HuH-7.5 (cell line): ENCODE measurements at regions not wholly inside any gene's neighbourhood (a gene's known extent, or its start where the extent isn't known, plus 50 kb on each side); places are given as distances from the start of the nearest gene placed in this dataset.
"Not testable (repeated sequence)": the region's sequence is repeated elsewhere in the genome, so short reads cannot be mapped to it uniquely, and the experiment has no call there.

Experiments
- DNase-seq: peaks from one replicate; pipeline ENCODE4 v3.0.0; 2011; ENCODE audit warnings: low spot score

DNA sequence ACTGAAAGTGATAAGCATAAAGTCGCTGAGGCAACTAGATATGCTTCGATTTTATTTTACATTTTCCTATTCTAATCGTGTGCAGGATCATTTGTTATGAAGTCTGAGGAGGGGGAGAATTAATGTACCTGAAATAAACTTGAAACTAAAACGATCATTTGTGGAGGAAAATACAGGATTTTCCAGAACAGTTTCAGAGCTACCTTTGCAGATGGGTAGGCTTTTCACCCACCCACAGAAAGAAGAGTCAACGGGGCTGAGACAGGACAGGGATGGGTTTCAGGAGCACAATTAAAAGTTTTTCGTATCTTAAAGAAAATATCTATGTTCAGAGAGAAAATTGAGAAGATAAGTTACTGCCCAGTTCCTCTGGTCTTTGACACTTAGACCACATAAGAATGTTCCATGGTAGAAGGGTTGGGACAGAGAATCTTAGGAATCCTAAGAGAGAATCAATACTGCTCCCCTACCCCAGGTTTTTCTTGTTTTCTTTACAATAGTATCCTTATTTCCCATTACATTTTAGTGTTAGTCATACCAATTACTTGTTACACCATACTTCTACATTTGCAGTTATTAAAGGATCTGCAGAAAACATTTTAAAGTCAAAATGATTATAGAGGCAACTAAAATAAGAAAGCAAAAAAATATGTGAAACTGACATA, 211.4 kb downstream of the DEPDC1B start:
- no peak for DNase-seq

DNA sequence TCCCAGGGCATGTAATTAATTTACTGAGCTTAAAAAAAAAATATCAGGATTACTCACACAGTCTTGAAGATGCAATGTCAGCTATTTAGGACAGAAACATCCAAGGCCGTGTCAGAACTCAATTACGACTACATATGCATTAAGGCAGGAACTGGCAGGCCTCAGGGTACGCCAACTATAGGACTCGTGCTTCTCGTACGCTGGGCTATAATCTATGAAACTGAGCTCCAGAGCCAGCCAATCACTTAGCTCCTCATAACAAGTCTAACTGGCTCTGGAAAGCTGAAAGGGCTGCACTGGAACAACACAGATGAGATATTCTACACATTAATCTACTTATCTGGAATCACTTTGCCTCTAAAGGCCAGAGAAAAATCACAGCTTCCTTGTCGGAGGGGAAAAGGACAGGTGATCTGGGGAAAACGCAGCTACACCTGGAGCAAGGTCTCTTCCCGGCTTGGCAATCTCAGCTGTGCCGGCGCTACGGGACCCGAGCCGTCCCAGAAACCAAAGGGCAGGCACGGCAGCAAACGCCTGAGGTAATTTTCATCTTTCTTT, 212.0 kb downstream of the DEPDC1B start:
- DNase-seq = no peak

DNA sequence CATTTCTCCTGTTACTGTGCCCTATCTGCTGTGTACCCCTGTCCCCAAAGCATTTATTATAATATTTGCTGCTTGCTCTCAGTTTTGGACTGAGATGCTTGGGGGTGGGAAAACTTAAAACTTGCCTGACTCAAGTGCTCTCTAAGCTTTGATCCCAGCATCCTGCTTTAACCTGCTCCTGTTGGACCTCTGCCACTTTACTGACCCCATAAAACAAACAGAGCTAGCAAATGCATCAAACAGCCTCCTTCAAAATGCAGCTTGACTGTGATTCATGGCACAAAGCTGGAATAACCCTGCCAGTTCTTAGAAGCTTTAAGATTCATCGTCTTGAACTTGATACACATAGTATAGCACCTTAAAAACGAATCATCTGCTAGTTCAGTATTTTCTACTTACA, 212.5 kb downstream of the DEPDC1B start:
- no peak for DNase-seq

DNA sequence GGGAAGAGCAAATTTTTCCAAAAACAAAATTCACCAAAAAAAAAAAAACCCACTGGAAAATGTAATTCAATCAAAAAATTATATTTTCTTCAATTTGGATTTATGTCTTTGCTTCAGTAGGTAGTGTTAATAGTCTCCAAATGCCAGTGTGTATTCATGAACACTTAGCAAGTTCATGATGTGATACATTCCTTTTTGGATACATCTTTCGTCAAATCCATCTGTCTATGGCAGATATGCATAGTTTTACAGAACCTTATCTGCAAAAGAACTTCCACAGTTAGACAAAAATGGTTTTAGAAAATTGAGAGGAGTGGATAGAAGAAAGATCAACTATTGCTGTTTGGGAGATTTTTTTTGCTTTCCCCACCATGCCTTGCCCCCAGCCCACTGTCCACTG, 214.6 kb downstream of the DEPDC1B start:
- DNase-seq = no peak

DNA sequence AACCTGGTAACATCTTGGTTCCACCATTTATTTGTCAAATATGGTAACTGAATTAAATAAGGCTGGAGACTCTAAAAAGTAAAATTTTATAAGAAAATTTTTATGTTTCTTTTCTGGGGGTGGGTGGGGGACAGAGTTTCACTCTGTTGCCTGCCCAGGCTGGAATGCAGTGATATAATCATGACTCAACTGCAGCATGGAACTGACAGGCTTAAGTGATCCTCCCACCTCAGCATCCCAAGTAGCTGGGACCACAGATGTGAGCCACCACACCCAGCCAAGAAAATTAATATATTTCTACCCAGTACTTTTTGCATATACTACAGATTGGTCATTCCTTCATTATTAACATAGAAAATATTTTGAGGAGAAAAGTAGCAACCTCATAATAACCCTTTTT, 216.9 kb downstream of the DEPDC1B start:
- DNase-seq = no peak

DNA sequence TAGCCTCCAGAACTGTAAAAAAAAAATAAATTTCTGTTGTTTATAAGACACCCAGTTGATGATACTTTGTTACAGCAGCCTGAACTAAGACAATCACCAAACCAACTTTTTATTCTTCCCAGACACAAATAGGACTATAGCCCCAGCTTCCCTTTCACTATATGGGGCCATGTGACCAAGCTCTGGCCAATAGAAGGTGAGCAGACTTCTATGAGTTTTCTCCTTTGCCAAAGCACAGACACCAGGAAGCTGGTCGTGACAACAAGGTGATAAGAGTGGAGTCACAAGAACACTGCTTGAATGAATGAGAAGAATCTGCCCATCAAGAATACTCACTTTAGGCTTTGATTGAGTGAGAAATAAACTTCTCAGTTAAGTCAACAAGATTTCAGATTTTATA, 217.7 kb downstream of the DEPDC1B start:
- DNase-seq = no peak

DNA sequence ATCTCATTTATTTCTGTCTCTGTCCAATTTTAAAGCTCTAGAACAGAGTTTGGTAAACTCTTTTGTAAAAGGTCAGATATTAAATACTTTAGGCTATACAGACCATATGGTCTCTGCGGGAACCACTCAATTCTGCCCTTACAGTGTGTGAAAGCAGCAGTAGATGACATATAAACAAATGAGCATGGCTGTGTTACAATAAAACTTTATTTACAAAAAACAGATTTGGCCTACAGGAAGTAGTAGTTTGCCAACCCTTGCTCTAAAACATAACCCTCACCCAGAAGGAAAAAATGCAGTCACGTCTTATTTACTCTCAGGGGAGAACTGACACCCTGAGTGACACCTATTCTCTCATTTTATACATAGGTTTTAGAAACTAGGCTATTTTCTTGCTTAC, 220.4 kb downstream of the DEPDC1B start:
- DNase-seq = no peak

DNA sequence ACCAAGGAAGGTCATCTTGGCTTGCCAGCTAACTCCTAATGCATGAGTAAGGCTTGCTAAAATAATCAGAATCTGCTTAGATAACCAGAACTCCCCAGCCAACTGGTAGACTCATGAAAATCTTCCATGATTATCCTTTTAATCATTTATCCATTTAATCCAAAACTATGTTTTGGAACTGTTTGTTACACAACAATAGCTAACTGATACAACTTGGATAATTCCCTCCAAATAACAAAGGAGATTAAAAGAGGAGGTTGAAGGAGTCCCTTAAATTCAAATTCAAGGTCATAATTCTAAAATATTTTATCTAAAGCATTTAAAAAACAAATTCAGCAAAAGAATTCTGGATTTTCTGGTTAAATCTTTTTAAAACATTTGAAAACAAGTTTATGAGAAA, 222.1 kb downstream of the DEPDC1B start:
- no peak for DNase-seq

DNA sequence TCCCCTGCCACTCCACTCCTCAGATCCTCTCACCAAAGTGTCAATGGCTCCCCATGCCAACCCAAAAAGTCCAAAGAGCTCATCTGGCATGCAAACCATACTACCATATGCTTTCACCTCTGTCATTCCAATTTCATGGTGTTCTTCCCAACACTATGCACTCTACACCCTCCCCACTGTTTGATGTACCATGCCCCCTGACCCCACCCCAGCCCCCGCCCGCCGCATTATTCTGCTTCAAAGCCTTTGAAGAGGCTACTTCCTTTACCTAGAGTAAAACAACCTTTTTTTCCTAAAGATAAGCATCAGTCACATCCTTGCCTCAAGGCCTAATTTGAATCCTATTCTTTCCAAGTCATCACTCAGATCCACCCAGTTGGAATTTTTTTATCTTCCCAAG, 226.3 kb downstream of the DEPDC1B start:
- no peak for DNase-seq

DNA sequence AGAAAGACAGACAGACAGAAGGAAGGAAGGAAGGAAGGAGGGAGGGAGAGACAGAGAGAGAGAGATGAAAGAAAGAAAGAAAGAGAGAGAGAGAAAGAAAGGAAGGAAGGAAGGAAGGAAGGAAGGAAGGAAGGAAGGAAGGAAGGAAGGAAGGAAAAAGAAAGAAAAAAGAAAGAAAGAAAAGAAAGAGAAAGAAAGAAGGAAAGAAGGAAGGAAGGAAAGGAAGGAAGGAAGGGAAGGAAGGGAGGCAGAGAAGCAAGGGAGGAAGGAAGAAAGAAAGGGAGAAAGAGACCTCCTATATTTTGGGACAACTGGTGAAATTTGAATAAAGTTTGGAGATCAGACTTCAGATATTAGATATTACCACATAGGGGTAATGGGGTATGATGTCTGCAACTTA, 226.9 kb downstream of the DEPDC1B start:
- DNase-seq = not testable (repeated sequence)

DNA sequence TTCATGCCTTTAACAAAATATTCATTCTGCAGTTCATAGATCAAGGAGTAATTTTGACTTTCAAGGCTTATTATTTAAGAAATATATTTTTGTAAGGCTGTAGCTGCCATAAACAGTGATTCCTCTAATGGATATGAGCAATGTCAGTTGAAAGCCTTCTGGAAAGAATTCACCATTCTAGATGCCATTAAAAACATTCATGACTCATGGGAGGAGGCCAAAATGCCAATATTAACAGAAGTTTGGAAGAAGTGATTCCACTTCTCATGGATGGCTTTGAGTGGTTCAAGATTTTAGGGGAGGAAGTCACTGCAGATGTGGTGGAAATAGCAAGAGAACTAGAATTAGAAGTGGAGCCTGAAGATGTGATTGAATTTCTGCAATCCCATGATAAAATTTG, 229.1 kb downstream of the DEPDC1B start:
- no peak for DNase-seq

DNA sequence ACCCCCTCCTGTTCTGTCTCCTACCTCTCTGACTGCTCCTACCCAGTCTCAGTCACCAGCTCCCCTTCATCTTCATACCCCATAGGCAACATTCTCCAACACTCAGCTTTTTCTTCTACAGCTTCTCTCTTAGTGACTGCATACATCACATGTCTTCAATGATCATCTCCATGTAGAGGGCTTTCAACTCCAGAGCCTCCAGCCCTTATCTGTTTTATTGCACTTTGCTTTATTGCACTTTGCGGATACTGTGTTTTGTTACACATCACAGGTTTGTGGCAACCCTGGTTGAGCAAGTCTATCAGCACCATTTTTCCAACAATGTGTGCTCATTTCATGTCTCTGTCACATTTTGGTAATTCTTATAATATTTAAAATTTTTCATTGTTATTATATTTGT, 230.7 kb downstream of the DEPDC1B start:
- no peak for DNase-seq

DNA sequence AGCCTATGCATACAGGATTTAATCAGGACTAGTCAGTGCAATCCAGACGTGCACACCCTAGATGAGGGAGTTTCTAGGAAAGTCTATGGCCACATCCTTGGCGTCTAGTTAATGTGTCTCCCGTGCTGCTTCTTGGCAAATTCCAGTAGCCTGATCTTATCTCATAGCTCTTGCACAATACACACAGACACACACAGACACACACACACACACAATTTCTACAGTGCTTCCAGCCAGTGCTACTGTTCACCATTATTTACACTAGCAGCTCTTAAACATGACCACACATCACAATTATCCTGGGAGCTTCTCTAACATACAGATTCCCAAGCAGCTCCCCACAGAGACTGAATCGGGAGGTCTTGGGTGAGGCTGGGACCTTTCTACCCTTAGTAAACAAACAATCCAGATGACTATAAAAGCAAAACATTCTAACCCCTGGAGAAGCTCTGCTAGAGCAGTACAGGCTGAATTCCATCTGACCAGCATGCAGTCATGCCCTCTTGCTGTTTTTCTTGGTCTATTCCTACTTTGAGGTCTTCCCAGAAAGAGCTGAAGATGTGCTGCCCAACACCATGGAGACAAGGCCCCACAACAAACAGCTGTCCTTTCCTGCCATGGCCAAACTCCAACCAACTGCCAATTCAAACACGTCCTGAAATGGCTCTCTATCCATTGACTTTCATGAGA, 236.6 kb downstream of the DEPDC1B start:
- peak; percentile 13 for DNase-seq

DNA sequence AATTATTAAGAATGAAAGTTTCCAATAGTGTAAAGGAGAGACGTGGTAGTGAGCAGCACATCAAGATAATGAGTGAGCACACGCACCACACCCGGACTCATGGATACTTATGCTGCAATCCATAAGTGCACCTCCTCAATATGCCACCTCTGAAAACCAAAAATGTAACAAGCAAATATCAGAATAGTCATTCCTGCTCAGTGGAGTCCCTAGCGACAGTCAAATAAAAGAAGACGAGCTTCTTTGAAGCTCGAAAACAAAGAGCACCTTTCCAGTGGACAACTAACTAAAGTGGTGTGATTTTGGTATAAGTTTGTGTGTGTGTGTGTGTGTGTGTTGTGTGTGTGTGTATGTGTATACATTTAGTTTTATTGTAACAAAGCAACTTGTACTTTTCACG, 241.3 kb downstream of the DEPDC1B start:
- DNase-seq = no peak

DNA sequence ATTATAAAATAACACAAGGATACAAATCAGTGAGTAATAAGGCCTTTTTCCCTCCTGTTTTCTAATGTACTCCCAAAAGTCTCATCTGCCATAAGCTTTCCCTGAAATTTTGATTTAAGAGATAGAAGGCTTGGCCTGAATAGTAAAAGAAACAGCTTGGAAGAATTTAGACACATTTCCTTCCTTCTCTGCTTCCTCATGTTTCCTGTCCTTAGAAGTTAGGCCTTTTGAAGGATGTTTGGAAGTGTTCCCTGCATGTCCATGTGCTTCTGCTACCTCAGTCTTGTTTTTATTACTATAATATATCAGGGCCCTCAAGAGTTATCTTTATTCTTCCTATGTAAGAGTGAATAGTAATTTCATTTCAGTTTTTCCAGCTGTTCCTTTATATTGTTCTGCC, 242.7 kb downstream of the DEPDC1B start:
- DNase-seq = no peak

DNA sequence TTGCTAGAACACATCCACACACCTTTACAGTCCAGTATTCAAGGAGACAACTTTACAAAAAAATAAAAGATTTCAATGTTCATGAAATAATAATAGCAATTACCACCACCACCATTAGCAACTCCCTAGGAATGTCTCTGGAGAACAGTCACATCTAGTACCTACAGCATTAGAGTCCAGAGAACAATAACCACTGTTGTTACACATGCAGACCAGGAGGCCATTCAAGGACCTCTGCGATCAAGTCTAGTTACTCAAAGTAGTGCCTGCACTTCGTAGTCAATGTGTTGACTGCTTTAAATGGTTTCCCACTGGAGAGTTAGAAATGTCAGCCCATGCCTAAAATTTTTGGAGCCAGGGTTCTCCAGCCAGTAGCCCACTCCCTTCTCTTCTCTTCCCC, 244.4 kb downstream of the DEPDC1B start:
- no peak for DNase-seq

DNA sequence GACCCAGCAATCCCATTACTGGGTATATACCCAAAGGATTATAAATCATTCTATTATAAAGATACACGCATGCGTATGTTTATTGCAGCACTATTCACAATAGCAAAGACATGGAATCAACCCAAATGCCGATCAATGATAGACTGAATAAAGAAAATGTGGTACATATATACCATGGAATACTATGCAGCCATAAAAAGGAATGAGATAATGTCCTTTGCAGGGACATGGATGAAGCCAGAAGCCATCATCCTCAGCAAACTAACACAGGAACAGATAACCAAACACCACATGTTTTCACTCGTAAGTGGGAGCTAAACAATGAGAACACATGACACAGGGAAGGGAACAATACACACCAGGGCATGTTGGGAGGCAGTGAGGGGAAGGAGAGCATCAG, 245.7 kb downstream of the DEPDC1B start:
- not testable (repeated sequence) for DNase-seq

DNA sequence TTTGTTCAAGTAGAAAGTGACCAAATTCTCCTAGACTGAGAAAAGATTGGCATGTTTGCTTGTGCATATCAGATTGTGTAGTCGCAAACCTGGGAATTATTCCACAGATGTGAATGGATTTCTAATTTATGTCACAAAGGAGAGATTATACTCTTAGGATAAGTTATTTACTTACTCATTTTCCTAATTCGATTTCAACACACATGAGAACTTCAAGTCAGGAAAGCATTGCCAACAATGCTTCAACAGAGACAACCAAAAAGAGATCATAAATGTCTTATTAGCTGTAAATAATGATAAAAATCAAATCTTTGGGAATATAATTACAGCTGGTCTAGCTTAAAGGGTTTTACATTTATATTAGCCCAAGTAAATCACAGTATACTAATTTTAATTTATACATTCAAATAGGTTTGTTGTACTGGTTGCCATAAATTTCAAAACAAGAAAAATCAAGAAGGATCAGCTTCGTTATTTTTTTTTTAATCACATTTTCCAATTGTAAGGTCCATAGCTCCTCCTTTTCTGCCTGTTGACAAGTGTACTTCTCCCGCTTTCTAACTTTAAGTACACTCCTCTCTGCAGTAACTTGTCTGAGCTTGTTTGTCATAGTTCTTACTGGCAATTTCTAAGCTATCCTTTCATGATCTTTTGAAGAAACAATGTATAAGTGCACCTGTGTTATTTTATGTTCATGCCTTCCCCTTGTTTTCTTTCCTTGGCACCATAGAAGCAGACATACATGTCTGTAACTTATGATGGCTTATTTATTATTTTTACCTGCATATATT, 246.6 kb downstream of the DEPDC1B start:
- no peak for DNase-seq

DNA sequence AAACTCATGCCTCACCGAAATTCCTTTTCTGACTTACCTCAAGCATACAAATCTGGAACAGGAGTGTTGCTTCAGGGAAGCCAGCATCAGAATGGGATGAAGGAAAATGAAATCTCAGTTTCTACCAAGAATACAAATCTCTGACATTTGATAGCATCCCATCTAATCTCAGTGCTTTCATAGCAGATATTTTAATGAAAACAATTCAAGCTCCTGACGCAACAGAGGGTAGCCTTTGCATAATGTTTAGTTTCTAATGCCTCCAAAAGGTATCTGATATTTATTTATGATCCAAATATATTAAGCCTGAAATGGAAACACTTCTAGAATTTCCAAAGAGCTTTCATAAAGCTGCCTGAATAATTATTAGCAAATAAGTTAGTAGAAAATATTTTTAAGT, 251.4 kb downstream of the DEPDC1B start:
- DNase-seq = no peak

DNA sequence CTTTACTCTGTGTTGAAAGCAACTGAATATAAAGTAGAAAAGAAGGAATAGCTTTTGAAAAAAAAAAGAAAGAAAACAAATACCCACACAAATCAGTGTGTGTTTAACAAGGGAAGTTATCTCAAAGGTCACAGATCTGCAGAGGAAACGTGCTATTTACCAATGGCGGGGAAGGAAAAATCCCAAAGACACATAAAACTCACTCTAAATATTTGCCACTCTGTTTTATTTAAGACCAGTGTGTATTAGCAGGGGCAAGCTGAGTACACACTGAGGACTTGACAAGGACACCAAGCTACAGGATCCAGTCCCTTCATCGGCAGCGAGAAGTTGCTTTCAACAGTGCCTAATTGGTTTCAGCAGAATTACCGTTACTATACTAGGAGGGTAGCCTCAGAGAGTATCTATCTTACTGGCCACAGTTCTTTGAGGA, 252.5 kb downstream of the DEPDC1B start:
- peak; percentile 18 for DNase-seq

DNA sequence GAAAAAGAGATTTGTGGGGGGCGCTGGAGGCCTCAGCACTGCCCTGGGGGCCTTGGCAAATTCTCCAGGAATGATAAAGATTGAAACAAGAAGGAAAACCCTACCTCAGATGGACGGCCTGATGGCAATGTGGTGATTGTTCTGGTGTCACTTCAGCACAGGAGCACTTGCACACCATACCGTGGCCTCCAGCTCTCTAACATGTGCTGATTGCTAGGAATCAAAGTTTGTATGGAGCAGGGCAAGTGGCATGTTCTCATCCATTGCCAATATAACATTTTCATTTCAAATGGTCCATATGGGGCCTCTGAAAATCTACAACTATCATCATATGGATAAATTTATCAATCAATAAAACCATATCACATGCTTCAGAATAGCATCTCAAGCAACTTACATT, 253.0 kb downstream of the DEPDC1B start:
- no peak for DNase-seq

DNA sequence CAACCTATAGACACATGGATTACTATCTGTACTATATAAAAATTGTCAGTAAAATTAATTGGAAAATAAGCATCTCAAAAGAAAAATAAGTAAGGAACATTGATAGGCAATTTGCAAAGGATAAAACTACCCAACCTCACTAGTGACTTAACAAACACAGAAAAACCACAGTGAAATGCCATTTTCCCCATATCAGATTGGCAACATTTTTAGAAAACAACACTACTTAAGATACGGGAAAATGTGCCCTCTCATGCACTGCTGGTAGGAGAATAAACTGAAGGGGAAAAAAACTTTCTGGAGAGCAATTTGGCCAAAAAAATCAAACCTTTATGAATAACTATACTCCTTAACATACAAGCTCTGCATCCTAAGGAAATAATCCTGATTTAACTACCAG, 254.0 kb downstream of the DEPDC1B start:
- DNase-seq = no peak

DNA sequence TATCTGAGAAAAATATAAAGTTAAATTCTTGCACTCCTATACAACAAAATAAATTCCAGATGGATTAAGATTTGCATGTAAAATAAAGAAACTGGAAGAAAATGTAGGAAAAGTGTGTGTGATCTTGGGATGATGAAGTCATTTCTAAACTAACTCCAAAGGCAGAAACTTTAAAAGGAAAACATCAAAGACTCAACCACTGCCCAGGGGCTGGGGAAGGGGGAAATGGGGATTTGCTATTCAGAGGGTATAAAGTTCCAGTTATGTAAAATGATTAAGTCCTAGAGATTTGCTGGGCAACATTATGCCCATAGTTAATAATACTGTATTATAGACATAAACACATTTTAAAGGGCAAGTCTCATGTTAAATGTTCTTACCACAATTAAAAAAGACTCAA, 254.5 kb downstream of the DEPDC1B start:
- DNase-seq = no peak
